HEK293T (cell line): ENCODE measurements at regions not wholly inside any gene's neighbourhood (a gene's known extent, or its start where the extent isn't known, plus 50 kb on each side); places are given as distances from the start of the nearest gene placed in this dataset.
"Not testable (repeated sequence)": the region's sequence is repeated elsewhere in the genome, so short reads cannot be mapped to it uniquely, and the experiment has no call there.

Experiments
- CTCF ChIA-PET: fragments of 350-600 bp; formaldehyde crosslinking; extraction: SDS; loops from one replicate; lab custom pipeline; 2021; ENCODE audit warnings: antibody characterized with exemption, inconsistent platforms; lab: Yijun Ruan, JAX
- POLR2A ChIA-PET: fragments of 350-600 bp; formaldehyde crosslinking; extraction: SDS; loops from one replicate; lab custom pipeline; 2020; ENCODE audit warnings: antibody characterized with exemption, inconsistent platforms; lab: Yijun Ruan, JAX
- DNase-seq: peaks from one replicate; pipeline ENCODE4 v3.0.0; 2012; ENCODE audit warnings: mixed read lengths; ENCODE audit errors: extremely low spot score
- ARNT ChIP-seq: fragments of 450-650 bp; IDR thresholded peaks from 2 replicates; pipeline ENCODE4 v1.6.1; 2017; ENCODE audit warnings: mild to moderate bottlenecking
- BHLHE40 ChIP-seq: fragments of 450-650 bp; IDR thresholded peaks from 2 replicates; pipeline ENCODE4 v1.6.1; 2016; ENCODE audit warnings: mild to moderate bottlenecking, moderate library complexity, borderline replicate concordance
- CTBP1 ChIP-seq: fragments of 450-650 bp; IDR thresholded peaks from 2 replicates; pipeline ENCODE4 v1.6.1; 2016; ENCODE audit warnings: borderline replicate concordance
- ELF4 ChIP-seq: fragments of 450-650 bp; IDR thresholded peaks from 2 replicates; pipeline ENCODE4 v1.6.1; 2017; ENCODE audit warnings: antibody characterized with exemption
- FOXA1 ChIP-seq: fragments of 450-650 bp; IDR thresholded peaks from 2 replicates; pipeline ENCODE4 v1.6.1; 2016; ENCODE audit warnings: mild to moderate bottlenecking
- FOXK2 ChIP-seq: fragments of 450-650 bp; IDR thresholded peaks from 2 replicates; pipeline ENCODE4 v1.6.1; 2016; ENCODE audit warnings: mild to moderate bottlenecking
- FOXM1 ChIP-seq: fragments of 450-650 bp; IDR thresholded peaks from 2 replicates; pipeline ENCODE4 v1.6.1; 2017; ENCODE audit warnings: mild to moderate bottlenecking, borderline replicate concordance
- HDGF ChIP-seq: fragments of 450-650 bp; IDR thresholded peaks from 2 replicates; pipeline ENCODE4 v1.6.1; 2017; ENCODE audit warnings: antibody characterized with exemption, borderline replicate concordance
- L3MBTL2 ChIP-seq: fragments of 450-650 bp; conservative IDR thresholded peaks from 2 replicates; pipeline ENCODE4 v1.6.1; 2016; ENCODE audit warnings: mild to moderate bottlenecking
- LEF1 ChIP-seq: fragments of 450-650 bp; IDR thresholded peaks from 2 replicates; pipeline ENCODE4 v1.6.1; 2017; ENCODE audit warnings: mild to moderate bottlenecking, borderline replicate concordance
- NFRKB ChIP-seq: fragments of 450-650 bp; IDR thresholded peaks from 2 replicates; pipeline ENCODE4 v1.6.1; 2016; ENCODE audit warnings: mild to moderate bottlenecking, moderate library complexity
- PKNOX1 ChIP-seq: fragments of 450-650 bp; IDR thresholded peaks from 2 replicates; pipeline ENCODE4 v1.6.1; 2016
- SP1 ChIP-seq: fragments of 450-650 bp; IDR thresholded peaks from 2 replicates; pipeline ENCODE4 v1.6.1; 2017
- SUZ12 ChIP-seq: fragments of 450-650 bp; IDR thresholded peaks from 2 replicates; pipeline ENCODE4 v1.6.1; 2016; ENCODE audit warnings: mild to moderate bottlenecking
- TARDBP ChIP-seq: fragments of 450-650 bp; IDR thresholded peaks from 2 replicates; pipeline ENCODE4 v1.6.1; 2016
- ZNF384 ChIP-seq: fragments of 450-650 bp; IDR thresholded peaks from 2 replicates; pipeline ENCODE4 v1.6.1; 2016

DNA sequence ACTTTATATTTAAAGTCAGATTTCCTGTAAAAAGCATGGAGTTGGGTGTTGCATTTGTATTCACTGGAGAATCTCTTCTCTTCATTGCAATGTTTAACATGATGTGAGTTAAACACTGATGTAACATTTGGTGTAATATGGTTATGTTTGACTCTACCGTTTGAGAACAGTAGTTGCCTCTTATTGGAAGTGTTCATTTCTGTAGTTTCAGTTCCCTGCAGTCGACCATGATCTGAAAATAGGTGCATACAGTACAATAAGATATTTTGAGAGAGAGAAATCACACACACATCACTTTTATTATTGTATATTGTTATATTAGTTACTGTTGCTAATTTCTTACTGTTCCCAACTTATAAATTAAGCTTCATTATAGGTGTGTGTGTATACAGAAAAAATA, 105.2 kb upstream of the SPACA7 start:
- DNase-seq: no peak
- TF ChIP-seq SP1 (no peak), HDGF (no peak), FOXM1 (no peak), NFRKB (no peak), L3MBTL2 (no peak), PKNOX1 (no peak), FOXK2 (no peak), TARDBP (no peak), BHLHE40 (no peak)
- ChIA-PET CTCF (no interaction called here), POLR2A (no interaction called here)

DNA sequence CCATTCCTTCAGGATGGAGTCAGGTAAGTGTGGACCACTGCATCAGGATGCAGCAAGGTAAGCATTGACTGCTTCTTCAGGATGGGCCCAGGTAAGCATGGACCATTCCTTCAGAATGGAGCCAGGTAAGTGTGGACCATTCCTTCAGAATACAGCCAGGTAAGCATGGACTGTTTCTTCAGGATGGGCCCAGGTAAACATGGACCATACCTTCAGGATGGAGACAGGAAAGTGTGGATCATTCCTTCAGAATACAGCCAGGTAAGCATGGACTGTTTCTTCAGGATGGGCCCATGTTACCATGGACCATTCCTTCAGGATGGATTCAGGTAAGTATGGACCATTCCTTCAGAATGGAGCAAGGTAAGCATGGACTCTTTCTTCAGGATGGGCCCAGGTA, 89.4 kb upstream of the SPACA7 start:
- DNase-seq, CTCF ChIA-PET, POLR2A ChIA-PET: not testable (repeated sequence)

DNA sequence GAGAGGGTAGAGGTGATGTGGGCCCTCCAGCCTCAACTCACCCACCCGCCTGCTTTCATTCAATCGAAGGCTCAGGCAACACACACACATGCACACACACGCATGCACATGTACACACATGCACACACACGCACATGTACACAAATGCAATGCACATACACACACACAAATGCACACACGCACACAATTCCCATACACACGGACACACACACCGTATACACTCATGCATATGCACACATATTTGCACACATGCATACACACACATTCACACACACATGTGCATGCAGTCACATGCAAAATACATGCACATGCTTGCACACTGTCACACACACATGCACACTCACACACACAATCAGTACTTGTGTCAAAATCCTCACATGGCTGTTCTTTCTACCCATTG, 55.9 kb upstream of the SPACA7 start:
- TF ChIP-seq CTBP1 (no peak), SP1 (no peak), NFRKB (no peak), ZNF384 (no peak), TARDBP (no peak), LEF1 (no peak)
- ChIA-PET CTCF (no interaction called here), POLR2A (no interaction called here)
- no peak for DNase-seq

- ChIA-PET CTCF (no interaction called here), POLR2A (no interaction called here)
- no peak for TF ChIP-seq L3MBTL2
- no peak for TF ChIP-seq NFRKB
- no peak for TF ChIP-seq FOXK2
- no peak for TF ChIP-seq PKNOX1
- no peak for TF ChIP-seq FOXM1
- TF ChIP-seq CTBP1: no peak
- TF ChIP-seq ELF4: no peak
- TF ChIP-seq SP1: no peak
- TF ChIP-seq BHLHE40: no peak
- DNase-seq: no peak
Observed at GRCh38 chr13:112322557-112322956, 53.6 kb upstream of the SPACA7 start.

DNA sequence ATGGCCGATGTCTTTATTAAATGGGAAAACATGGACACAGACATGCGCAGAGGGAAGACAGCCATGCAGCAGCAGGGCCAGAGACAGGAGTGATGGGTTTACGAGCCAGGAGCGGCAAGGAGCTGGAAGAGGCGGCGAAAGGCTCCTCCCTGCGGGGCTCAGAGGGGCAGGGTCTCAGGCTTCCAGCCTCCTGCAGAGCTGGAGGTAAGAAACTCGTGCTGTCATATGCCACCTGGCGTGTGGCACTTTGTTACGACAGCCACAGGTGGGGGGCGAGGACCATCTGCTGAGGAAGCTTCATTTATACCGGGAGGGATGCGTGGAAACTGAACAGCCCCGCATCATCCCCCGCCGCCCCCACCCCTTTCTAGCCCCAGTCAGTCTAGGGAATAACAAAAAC, 52.0 kb upstream of the SPACA7 start:
- ChIA-PET POLR2A (no interaction called here), CTCF (no interaction called here)

DNA sequence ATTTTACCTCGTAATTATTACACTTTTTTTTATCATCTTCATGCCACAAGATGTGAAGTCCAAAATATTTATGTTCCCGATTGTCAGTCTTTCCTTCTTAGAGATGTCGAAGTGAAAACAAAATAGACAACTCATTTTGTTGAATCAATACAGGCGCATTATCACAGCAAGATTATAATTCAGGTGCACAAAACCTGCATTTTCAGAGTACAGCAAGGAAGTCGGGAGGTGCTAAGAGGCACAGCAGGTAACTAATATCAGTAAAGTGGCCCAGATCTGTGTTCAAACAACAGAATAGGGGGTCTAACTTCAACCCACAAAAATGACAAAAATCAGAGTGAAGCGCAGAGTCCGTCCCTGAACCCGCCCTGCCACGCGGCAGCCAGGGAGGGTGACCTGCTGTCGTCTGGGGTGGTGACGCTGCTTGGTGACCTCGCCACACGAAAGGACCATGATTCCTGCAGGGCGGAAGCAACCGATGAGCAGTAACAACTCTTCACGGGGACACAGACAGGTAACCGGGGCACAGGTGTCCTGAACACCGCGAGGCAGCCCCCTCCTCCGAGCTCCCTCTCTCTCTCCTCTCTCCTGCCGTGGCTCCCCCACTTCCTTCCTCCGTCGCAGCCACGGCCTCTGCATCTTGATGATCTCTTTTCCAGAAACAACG, 50.9 kb upstream of the SPACA7 start:
- ChIA-PET POLR2A (no interaction called here), CTCF (no interaction called here)
- no peak for DNase-seq
- no peak for TF ChIP-seq LEF1
- TF ChIP-seq FOXM1: no peak
- no peak for TF ChIP-seq FOXA1
- no peak for TF ChIP-seq ELF4
- no peak for TF ChIP-seq CTBP1
- no peak for TF ChIP-seq L3MBTL2
- no peak for TF ChIP-seq PKNOX1

More for the DNA sequence above, 52.0 kb upstream of the SPACA7 start:
- no peak for DNase-seq
- TF ChIP-seq ZNF384 (no peak), TARDBP (no peak), ARNT (no peak), FOXK2 (no peak), SUZ12 (no peak), FOXA1 (no peak), ELF4 (no peak), SP1 (no peak), FOXM1 (no peak), BHLHE40 (no peak), LEF1 (no peak), NFRKB (no peak), CTBP1 (no peak)

- POLR2A ChIA-PET: no interaction called here
- DNase-seq: no peak
- CTCF ChIA-PET: no interaction called here
- TF ChIP-seq NFRKB (no peak), TARDBP (no peak), PKNOX1 (no peak), ELF4 (no peak), L3MBTL2 (no peak)
Observed at GRCh38 chr13:112325920-112326645, 50.1 kb upstream of the SPACA7 start.
